Choroid plexus epithelial cell (primary cell): ENCODE measurements at regions not wholly inside any gene's neighbourhood (a gene's known extent, or its start where the extent isn't known, plus 50 kb on each side); places are given as distances from the start of the nearest gene placed in this dataset.
"Not testable (repeated sequence)": the region's sequence is repeated elsewhere in the genome, so short reads cannot be mapped to it uniquely, and the experiment has no call there.

Experiments
- DNase-seq: peaks from one replicate; pipeline ENCODE4 v3.0.0-alpha.2; 2010; ENCODE audit warnings: low read depth
- H3K4me3 ChIP-seq: 2 replicates; pipeline ENCODE4 v1.5.1; 2011; ENCODE audit warnings: low read depth, mild to moderate bottlenecking, control low read depth, low read length, moderate library complexity
- CTCF ChIP-seq: conservative IDR thresholded peaks from 2 replicates; pipeline ENCODE4 v1.5.1; 2011; ENCODE audit warnings: low read depth, mild to moderate bottlenecking, control low read depth, inconsistent platforms, low read length, moderate library complexity

GRCh38 chr5:117561531-117561930 is 986.9 kb upstream of the SEMA6A start:
- DNase-seq = no peak
- no peak for TF ChIP-seq CTCF
- no peak overlapping the region for H3K4me3 ChIP-seq

GRCh38 chr5:117559005-117559844 is 984.6 kb upstream of the SEMA6A start:
- no peak overlapping the region for H3K4me3 ChIP-seq
- no peak for DNase-seq
- no peak for TF ChIP-seq CTCF

- no peak for DNase-seq
- no peak overlapping the region for H3K4me3 ChIP-seq
- no peak for TF ChIP-seq CTCF
Observed at GRCh38 chr5:117551236-117551635, 976.6 kb upstream of the SEMA6A start.

- no peak for DNase-seq
- TF ChIP-seq CTCF = no peak
Observed at GRCh38 chr5:117547192-117547591, 972.6 kb upstream of the SEMA6A start.

GRCh38 chr5:117539692-117540091 is 965.1 kb upstream of the SEMA6A start:
- TF ChIP-seq CTCF = no peak
- DNase-seq = no peak
- no peak overlapping the region for H3K4me3 ChIP-seq

More at GRCh38 chr5:117547192-117547591, 972.6 kb upstream of the SEMA6A start:
- no peak overlapping the region for H3K4me3 ChIP-seq

GRCh38 chr5:117533792-117534191 is 959.2 kb upstream of the SEMA6A start:
- TF ChIP-seq CTCF = no peak
- no peak for DNase-seq
- no peak overlapping the region for H3K4me3 ChIP-seq

- not testable (repeated sequence) for H3K4me3 ChIP-seq, DNase-seq
Observed at GRCh38 chr5:117533051-117533670, 958.5 kb upstream of the SEMA6A start.
